Stimulated activated CD4-positive, alpha-beta T cell treated with anti-CD3 and anti-CD28 coated beads, TNF-alpha, amount 100 ng/mL, for 1 hour (primary cell): ENCODE measurements at regions not wholly inside any gene's neighbourhood (a gene's known extent, or its start where the extent isn't known, plus 50 kb on each side); places are given as distances from the start of the nearest gene placed in this dataset.
"Not testable (repeated sequence)": the region's sequence is repeated elsewhere in the genome, so short reads cannot be mapped to it uniquely, and the experiment has no call there.

ENCODE experiments used
- DNase-seq, 3 donors: peaks; one replicate each; pipeline ENCODE4 v3.0.0-alpha.2; 2020; ENCODE audit warnings: low read depth in 3 of 3, low spot score in 1 of 3

DNA sequence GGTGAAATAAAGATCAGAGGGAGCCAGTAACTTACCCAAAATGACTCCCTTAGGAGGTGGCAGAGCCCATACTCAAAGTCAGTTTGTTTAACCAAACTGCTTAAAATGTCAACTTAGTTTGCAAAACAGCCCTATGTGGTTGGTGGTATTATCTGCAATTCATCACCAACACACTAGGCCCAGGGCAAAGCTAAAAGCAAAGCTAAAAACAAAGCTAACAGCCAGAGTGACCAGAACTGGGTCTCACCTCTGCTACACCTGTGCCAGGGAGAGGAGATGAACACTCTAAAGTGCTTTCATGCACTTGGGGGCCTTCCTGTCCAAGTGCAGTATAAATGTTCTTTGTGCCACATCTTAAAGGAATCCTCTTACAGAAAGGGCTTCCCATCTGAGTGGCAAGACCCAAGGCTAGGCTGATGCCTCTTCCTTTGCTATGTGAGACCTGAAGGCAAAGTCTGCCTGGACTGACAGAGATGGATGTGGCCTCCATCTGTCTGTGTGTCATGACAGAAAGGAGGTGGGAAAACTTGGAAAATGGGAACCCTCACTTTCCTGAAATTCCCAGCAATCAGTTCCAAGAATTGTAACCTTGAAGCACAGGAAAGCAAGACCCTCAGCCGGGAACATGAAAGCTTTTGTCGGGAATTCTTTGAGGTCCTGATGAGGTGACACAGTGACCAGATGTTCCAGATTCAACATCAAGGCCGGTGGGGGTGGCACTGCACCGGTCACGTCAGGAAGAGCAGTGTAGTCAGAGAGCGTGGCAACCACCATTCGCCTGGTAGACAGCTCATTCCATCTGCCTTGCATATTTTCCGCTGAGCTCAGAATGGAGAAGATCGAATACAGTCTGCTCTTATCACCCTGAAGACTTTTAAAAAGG is 214.3 kb upstream of the PLGLB2 start:
- DNase-seq: not testable (repeated sequence)

DNA sequence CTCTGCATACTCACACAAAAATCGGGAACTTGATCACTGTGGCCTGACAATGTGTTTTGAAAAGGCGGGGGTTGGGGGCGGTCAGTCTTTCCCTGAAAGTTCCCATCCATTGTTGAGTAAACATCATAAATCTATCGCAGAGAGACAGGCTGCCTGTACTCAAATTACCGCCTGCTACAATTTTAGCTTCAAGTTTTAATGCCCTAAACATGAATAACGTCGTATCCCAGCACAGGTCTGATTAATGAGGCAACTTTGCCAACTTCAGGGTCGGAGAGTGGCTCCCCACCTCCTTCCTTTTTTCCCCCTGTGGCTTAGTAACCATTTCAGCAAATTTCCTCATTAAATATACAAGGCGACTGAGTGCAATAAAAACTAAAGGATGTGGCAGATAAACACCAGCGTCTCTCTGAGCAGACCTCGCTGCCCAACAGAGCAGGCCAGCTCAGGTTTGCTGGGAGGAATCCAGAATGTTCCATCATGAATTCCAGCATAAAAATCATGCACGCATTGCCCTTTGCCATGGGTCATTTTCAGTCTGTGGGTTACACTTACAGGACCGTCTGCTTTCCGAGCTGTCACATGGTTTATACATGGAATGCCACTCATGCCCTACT is 213.5 kb upstream of the PLGLB2 start:
- DNase-seq: not testable (repeated sequence)

DNA sequence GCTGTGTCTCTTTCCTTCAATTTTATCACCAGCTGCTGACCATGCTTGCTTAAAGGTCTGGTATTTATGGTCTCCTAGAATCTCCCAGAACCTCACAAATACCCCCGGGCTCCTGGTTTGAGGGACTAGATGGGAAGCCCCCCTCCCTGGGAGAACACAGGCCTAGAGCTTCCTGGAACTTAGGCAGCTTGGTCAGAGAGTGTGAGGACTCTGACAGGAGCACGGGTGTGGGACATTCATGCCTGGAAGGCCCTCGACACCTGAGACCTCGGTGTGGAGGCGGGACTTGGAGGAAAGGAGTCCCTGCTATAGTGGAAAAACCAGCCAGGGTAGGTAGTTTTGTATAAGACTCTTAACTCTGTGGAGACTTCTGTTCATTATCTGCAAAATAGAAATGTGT is 211.5 kb upstream of the PLGLB2 start:
- not testable (repeated sequence) for DNase-seq

DNA sequence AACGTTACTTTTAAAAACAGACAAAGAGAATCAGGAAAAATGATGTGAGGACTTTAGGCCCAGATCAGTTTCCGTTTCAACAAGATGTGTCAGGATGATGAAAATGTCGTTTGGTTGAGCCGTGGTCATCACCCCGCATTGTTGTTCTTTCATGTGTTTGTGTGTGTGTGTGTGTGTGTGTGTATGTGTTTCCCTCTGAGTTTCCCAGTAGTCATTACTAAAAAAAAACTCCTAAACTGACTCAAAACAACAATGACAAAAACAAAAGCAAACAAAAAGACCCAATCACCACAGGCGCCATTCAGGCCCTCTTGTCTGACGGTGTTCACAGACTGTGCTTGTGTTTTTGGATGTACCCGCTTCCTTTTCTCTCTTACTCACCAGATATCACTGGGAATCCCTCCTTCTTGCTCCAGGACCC is 210.6 kb upstream of the PLGLB2 start:
- not testable (repeated sequence) for DNase-seq

DNA sequence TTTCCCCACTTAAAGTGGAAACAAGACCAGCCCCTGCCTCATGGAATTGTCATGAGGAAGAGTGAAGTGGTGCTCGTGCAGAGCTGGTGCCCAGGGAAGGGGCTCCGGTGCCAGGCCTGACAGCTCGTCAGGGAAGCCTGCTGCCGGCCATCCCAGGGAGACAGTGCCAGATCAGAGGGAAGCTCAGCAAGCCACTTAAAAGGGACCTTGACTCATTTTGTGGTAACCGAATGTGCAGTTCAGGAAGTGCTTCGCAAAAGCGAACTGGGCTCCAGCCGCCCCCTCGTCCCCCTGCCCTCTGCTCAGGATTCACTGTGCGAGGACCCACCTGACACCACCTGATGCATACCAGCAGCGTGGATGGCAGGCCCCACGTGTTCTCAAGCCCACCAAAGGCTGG is 209.6 kb upstream of the PLGLB2 start:
- not testable (repeated sequence) for DNase-seq

DNA sequence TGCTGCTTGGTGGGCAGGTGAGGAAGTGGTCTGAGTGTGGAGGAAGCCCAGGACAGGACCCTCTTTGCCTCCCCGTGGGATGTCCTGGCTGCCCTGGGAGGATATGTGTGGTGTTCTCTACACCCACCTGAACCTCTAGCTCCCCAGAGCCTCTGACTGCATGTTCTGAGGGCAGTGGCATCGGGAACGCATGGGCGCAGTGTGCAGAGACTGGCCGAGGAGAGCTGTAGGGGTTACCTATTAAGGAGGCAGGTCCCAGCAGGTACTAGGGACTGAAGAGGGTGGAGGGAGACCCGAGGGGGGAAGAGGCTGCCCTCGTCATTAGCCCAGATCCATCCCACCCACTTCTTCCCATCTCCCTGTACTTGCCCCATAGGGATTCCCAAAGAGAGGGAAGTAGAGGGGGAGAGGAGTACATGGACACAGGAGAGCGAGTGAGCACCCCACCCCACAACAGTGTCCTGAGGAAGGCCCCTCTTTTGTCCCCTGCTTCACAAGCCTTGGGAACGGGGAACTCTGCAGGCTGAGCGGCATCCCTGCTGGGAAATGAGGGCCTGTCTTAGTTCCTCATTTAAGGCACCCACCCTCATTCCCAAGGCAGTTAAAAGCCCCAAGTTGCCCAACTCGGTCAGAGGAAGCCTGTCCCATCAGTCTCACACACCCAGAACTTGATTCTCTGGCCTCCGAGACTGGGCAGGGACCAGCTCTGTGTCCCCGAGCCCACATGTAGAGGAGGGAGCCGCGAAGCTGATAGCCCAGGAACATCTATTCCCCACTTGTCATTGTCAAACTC is 208.5 kb upstream of the PLGLB2 start:
- DNase-seq: not testable (repeated sequence)

DNA sequence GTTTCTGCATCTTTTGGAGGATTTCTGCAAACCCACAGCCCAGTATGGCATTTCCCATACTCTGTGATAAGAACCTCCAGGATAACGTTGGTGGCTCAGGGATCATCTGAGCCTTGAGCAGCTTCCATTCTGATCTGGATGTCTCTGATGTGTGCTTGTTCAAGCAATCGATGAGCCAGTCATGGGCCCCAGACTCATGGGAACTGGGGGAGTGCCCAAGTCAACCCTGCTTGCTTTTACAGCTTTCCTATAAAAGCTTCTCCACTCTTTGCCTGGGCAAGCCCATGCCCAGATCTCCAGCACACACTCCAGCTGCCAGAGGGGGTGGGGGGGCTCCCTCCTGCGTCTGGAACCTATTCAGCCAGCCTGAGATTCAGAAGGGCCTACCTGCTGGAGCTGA is 207.6 kb upstream of the PLGLB2 start:
- DNase-seq: not testable (repeated sequence)

DNA sequence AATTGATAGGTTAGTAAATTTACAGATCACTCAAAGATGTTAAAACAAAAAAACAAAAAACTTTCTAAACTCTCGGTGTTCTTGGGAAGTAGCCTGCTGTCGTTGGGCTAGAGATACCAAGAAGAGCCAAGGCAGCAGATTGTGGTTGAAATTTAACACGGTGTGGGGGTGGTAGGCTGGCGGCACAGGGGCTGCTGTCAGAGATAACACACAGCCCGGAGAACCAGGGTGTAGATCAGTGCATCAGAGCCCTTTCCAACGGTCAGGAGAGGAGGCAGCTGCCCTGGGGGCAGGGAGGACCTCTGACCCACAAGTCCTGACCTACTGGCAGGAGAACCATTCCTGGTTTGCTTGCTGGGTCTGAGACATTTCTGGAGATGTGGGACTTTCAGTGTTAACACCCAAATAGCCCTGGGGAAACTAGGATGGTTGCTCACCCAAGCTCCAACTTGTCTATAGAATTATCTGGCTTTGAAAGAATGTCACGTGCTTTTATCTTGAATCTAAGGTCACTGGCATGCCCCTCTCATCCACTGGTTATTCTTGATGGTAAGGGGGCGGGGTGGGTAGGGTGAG is 205.2 kb upstream of the PLGLB2 start:
- not testable (repeated sequence) for DNase-seq

DNA sequence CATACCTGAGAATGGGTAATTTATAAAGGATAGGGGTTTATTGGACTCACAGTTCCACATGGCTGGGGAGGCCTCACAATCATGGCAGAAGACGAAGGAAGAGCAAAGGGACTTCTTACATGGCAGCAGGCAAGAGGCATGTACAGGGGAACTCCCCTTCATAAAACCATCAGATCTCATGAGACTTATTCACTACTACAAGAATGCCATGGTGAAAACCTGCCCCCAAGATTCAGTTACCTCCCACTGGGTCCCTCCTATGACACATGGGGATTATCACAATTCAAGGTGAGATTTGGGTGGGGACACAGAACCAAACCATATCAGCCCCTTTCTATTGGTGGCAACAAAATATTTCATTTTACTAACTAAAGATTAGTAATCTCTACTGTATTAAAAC is 204.1 kb upstream of the PLGLB2 start:
- not testable (repeated sequence) for DNase-seq

DNA sequence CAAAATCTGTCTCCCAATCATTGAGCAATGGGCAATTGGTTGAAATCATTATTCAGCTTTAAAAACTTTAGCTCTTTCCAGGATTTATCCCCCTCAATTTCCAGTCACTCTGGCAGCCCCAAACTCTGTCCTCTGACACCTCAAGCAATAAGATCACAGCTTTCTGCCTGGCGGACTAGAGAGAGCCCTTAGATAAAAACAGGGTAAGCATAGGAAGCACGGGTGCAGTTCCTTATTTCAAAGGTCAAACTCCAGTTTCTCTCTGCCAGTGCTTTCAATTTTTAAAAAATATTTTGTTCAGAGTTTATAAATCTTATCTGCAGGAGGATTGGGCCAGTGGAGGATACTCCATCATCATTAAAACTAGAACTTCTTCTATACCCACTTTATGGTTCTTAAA is 200.8 kb upstream of the PLGLB2 start:
- not testable (repeated sequence) for DNase-seq

DNA sequence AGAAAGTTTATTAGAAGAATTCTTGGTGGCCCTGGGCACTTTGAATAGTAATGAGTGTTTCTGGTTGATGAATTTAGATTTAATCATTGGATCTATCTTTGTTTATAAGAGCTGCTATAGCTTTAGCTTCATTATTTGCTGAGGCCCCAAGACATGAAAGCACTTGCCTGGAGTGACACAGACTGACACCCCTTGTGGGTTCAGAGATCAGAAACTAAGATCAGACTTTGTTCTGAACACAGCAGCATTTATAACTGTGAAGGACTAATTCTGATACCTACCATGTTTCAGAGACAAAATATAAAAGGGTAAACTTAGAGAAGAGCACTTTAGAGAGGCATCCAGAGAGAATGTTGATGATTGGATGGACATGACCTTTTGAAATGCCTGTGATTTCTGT is 199.9 kb upstream of the PLGLB2 start:
- DNase-seq: not testable (repeated sequence)

DNA sequence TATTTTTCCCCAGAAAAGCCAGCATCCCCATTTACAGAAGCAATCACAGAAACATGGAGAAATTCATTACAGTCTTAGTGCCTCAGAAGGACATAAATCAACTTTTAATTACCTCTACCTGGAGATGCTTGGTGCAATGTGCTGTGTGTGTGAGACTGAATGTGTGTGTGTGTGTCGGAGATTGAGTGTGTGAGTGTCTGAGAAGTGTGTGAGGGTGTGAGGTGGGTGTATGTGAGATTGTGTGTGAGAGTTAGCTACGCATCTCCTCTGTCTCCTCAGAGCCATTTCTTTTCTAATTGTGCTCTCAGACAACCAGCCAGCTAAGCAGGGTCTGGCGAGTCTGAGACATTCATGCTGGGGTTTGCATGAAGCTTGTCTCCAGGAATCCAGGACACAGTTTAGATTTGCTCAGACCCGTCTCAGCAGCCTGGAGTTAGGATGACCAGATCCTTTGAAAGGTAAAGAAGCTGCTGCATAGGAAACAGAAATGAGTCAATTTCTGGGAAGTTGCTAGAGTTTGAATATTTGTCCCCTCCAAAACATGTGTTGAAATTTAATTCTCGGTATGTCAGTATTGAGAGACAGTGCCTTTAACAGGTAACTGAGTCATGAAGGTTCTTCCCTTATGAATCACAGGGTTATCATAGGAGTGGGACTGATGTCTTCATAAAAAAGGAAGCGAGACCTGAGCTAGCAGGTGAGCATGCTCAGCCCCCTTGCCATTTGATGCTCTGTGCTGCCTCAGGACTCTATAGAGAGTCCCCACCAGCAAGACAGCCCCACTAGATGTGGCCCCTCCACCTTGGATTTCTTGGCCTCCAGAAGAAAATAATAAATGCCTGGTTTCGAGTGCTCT is 199.0 kb upstream of the PLGLB2 start:
- DNase-seq: not testable (repeated sequence)

DNA sequence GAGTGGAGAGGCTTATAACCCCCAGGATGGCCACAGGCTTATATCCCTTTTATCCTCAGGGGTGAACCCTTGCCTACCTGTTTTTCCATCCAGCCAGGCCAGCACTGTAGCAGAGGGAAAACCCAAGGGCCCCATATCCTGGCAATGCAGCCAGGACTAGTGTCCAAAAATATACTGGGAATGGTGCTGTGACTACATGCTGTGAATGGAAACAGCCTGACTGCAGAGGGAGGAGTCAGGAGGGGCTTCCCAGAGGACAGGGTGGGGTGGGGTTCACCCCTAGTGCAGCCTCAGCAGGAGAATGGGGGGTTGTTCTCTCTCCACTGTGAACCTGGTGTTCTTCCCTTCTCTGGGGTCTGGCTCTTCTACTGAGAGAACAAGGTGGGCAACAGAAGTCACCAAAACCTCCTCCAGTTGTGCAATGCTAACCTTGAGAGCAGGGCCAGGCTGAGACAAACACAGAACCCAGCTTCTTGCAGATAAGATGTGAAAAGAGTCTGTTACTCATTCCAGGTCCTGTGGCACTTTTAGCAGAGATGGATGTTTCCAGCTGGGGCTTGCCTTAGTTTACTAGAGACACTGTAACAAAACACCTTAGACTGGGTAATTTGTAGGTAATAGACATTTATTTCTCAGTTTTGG is 198.2 kb upstream of the PLGLB2 start:
- DNase-seq: not testable (repeated sequence)

DNA sequence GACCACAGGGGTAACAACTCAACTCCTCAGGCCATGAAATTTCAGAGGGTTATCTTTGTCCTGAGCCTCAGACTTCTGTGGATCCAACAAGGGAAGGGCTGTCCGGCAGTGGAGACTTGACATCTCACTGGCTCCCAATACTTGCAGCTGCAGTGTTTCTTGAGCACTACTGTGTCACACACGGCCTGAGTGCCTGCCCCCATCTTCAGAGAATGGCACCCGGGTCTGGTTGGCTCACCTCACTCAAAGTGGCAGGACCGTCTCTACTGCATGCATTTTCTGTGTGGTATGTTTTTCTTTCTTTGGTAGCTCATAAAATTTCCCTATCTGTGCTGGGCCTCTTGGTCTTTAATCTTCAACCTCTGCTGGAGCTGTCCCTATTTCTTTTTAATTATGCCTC is 193.2 kb upstream of the PLGLB2 start:
- DNase-seq: not testable (repeated sequence)

DNA sequence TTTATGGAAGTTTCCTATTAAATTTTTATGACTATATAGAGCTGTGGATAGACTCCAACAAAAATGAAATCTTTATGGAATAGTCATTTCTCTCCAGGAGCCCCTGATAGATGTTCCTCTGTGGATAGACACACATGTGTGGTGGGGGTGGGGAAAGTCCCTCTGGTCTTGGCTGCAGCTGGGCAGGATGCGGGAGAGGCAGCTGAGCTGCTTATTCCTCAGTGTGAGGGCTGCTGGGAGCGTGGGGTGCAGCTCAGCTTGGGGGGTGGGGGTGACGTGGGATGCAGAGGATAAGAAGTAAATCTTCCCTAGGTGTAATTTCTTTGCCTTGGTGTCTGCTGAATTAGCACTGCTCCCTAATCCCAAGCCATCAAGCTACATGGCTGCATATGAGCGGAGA is 192.8 kb upstream of the PLGLB2 start:
- DNase-seq: not testable (repeated sequence)

DNA sequence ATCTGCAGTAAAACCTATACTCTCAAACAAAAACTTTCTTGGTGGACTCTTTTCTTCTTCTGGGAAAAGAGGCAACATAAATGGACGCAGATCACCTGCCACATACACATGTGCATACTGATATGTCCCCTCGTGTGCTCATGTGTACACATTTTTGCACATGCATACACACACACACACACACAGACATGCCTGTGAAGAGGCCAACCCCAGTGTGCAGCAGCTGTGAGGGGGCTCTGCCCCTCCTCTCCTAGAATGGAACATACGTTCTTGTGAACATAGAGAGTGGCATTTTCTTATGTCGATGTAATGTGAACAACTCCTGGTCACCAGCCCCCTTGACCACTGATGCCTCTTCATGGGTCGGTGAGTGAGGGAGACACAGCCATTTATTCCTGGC is 188.9 kb upstream of the PLGLB2 start:
- not testable (repeated sequence) for DNase-seq

DNA sequence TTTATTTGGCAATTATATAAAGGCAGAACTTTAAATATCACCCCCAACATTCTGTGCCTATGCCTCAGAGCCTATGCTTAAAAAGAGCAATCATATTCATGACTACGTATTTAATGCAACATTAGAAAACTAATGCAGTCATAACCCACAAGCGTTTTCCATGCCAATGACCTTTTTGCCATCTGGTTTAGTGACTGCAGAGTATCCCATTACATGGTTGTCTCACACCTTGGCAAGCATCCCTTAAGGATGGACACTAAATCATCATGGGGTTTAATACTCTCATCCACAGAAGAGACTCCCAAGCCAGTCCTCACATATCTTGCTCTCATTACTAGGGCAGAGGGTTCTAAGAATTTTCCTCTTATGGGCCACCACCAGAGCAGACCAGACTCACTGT is 188.2 kb upstream of the PLGLB2 start:
- DNase-seq: not testable (repeated sequence)

DNA sequence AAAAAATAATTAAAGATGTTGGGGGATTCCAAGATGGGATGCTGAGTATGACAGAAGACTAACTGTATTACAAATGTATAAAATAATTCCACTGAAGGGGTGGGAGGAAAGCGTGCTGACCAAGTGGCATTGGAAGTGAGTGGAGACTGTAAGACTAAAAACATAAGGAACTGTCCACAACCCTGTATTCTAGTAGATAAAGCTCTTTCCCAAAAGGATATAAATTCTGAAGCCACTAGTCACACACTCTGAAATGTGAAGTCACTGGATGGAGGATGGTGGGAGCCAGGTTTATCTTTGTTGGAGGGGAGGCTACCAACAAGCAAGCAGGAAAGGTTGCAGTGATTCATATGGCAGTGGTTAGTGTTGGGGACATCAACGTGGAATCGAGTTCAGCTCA is 182.8 kb upstream of the PLGLB2 start:
- DNase-seq: not testable (repeated sequence)

DNA sequence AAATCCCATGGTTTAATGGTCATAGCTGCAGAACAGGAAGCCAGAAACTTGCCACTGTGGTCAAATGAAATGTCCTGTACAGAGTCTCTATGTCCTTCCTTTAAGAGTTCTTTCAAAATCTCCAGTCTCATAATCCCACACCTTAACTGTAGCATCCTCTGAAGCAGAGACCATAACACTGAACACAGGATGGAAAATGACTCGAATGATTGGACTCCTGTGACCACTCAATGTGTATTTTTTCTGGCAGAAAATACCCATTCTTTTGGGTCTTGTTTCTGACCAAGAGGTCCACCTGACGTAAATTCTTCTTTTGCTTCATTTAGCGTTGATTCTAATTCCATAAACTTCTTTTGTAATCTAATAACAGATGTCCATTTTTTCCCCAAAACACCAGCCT is 181.4 kb upstream of the PLGLB2 start:
- not testable (repeated sequence) for DNase-seq

DNA sequence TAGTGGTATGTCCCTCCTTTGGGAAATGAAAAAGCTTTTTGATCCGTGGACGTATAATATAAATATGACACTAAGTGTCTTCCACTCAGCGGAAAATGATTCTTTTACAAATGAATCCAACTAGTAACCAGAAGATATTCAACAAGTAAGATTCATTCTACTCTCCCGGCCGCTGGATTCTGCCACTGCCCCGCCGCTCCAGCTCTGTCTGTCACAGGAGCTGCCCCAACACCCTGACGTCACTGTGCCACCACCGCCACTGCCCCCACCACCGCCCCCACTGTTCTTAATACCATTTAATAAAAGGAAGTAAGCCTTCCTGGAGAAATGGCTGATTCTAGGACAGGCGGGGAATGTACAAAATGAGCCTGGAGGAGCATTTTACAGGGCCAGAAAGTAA is 180.8 kb upstream of the PLGLB2 start:
- DNase-seq: not testable (repeated sequence)
